ENCODE measurements at regions not wholly inside any gene's neighbourhood (a gene's known extent, or its start where the extent isn't known, plus 50 kb on each side); places are given as distances from the start of the nearest gene placed in this dataset.

DNA sequence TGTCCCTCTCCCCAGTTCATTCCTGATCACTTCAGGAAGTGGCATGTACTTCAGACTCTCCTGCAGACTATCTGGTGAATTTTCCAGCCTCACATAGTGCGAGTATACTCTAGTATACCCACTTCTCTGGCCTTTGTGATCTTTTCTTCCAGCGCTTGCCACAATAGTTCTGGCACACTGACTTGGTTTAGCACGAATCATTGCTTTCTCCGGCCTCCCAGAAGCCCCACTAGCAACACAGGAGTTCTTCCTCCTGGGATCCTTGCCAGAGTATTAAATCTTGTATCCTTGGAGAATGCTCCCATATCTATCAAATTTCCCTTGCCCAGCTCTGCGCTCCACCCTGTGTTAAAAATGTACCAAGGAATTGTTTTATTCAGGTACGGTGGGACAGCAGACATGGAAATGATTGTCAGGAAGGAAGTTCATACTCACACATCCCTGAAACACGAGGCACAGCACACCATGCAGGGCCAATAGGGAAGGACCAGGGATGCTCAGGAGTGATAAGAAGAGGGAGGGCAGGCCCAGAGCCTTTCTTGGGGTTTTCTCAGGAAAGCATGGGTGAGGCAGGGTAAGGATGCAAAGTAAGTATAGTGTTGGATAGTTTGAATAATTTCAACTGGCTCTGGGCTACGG is 136.7 kb downstream of the ADSS2 start:
- no peak overlapping the region for H3K27ac ChIP-seq (replicated peaks; ENCODE audit: low read length)
- no peak overlapping the region for H2BK5ac ChIP-seq (ENCODE audit: low read length)
- H2BK12ac ChIP-seq (ENCODE audit: low read length): no peak overlapping the region
- no peaks in the 10 kb centered on the region for H3K79me1 ChIP-seq (ENCODE audit: low read depth, low read length)
- H2AK5ac ChIP-seq (ENCODE audit: low read depth, low read length): no peak overlapping the region
- H3K4ac ChIP-seq (ENCODE audit: low read length): no peak overlapping the region
- H4K8ac ChIP-seq (ENCODE audit: low read depth, low read length): no peak overlapping the region
- H3K4me1 ChIP-seq (ENCODE audit: control insufficient read depth in 2 of 2, insufficient read depth in 1 of 2, low read depth in 1 of 2, low read length in 2 of 2): peaks cover 0 to 4% of the 10 kb centered on the region in 2 donors
- H3K9ac ChIP-seq (ENCODE audit: low read depth, low read length, poor library complexity): no peak overlapping the region
- no peak overlapping the region for H4K91ac ChIP-seq (ENCODE audit: low read depth, low read length, poor library complexity)
- no peak overlapping the region for H3K23ac ChIP-seq (ENCODE audit: low read depth, low read length, poor library complexity)
- no peaks in the 10 kb centered on the region for H3K9me3 ChIP-seq (replicated peaks in 1 of 2; ENCODE audit: control insufficient read depth in 2 of 2, insufficient read depth in 1 of 2, low read depth in 1 of 2, low read length in 2 of 2)
- no peak overlapping the region for H2BK15ac ChIP-seq (ENCODE audit: low read length)
- no peak overlapping the region for H3K4me2 ChIP-seq (ENCODE audit: insufficient read depth, low read length, poor library complexity, severe bottlenecking)
- H3K27me3 ChIP-seq (ENCODE audit: control insufficient read depth in 3 of 3, insufficient read depth in 3 of 3, low read depth in 1 of 3, low read length in 3 of 3): no peaks in the 10 kb centered on the region
- H2BK120ac ChIP-seq (ENCODE audit: low read depth, low read length): no peak overlapping the region
- no peak for DNase-seq (ENCODE audit: low spot score)
- WGBS, 2 donors (ENCODE audit: extremely low coverage in 2 of 2, insufficient read length in 2 of 2, insufficient replicate concordance in 1 of 2): no CpG with 5 or more reads among the region's 8 CpGs
- H3K36me3 ChIP-seq (replicated peaks in 1 of 2; ENCODE audit: control insufficient read depth in 2 of 2, insufficient read depth in 2 of 2, low read length in 2 of 2): no peaks in the 10 kb centered on the region
- no peak overlapping the region for H2AFZ ChIP-seq (ENCODE audit: low read length)
- no peak overlapping the region for H3K18ac ChIP-seq (ENCODE audit: low read length)
- no peak overlapping the region for H3K14ac ChIP-seq (ENCODE audit: low read length)
- H3K4me3 ChIP-seq (ENCODE audit: low read length in 2 of 2): no peak overlapping the region

DNA sequence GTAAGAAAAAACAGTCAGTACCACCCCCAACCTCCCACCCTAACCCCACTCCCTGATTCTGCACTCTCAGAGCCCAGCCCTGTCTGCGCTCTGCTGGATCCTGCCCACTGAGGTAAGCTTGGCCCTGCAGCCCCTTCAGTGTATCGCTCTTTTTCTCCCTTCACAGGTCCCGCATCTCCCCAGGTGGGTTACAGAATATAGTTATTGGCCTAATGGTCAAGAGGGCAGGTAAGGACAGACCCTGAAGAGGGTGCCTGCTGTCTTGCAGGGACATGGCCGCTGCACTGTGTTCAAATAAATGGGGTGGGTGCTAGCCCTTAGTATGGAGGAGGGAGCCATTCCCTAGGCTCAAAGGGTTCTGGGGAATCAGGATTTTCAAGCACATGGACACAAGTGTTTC is 135.7 kb downstream of the ADSS2 start:
- Histone ChIP-seq H3K4me3 (ENCODE audit: low read length in 2 of 2) (no peak overlapping the region), H3K4me2 (ENCODE audit: insufficient read depth, low read length, poor library complexity, severe bottlenecking) (no peak overlapping the region), H2BK12ac (ENCODE audit: low read length) (no peak overlapping the region), H3K18ac (ENCODE audit: low read length) (no peak overlapping the region), H4K91ac (ENCODE audit: low read depth, low read length, poor library complexity) (no peak overlapping the region), H4K8ac (ENCODE audit: low read depth, low read length) (no peak overlapping the region), H3K9ac (ENCODE audit: low read depth, low read length, poor library complexity) (no peak overlapping the region), H3K79me1 (ENCODE audit: low read depth, low read length) (no peaks in the 10 kb centered on the region), H2BK120ac (ENCODE audit: low read depth, low read length) (no peak overlapping the region), H2BK5ac (ENCODE audit: low read length) (no peak overlapping the region), H3K4me1 (ENCODE audit: control insufficient read depth in 2 of 2, insufficient read depth in 1 of 2, low read depth in 1 of 2, low read length in 2 of 2) (peaks cover 0 to 4% of the 10 kb centered on the region in 2 donors), H3K9me3 (replicated peaks in 1 of 2; ENCODE audit: control insufficient read depth in 2 of 2, insufficient read depth in 1 of 2, low read depth in 1 of 2, low read length in 2 of 2) (no peaks in the 10 kb centered on the region), H3K36me3 (replicated peaks in 1 of 2; ENCODE audit: control insufficient read depth in 2 of 2, insufficient read depth in 2 of 2, low read length in 2 of 2) (no peaks in the 10 kb centered on the region), H3K14ac (ENCODE audit: low read length) (no peak overlapping the region), H3K27me3 (ENCODE audit: control insufficient read depth in 3 of 3, insufficient read depth in 3 of 3, low read depth in 1 of 3, low read length in 3 of 3) (no peaks in the 10 kb centered on the region), H3K23ac (ENCODE audit: low read depth, low read length, poor library complexity) (no peak overlapping the region), H3K27ac (replicated peaks; ENCODE audit: low read length) (no peak overlapping the region), H2AK5ac (ENCODE audit: low read depth, low read length) (no peak overlapping the region), H2AFZ (ENCODE audit: low read length) (peak overlapping the region; percentile 3), H2BK15ac (ENCODE audit: low read length) (no peak overlapping the region), H3K4ac (ENCODE audit: low read length) (no peak overlapping the region)
- no CpG with 5 or more reads among the region's 4 CpGs for whole genome bisulfite sequencing, 2 donors (ENCODE audit: extremely low coverage in 2 of 2, insufficient read length in 2 of 2, insufficient replicate concordance in 1 of 2)
- no peak for DNase-seq (ENCODE audit: low spot score)

DNA sequence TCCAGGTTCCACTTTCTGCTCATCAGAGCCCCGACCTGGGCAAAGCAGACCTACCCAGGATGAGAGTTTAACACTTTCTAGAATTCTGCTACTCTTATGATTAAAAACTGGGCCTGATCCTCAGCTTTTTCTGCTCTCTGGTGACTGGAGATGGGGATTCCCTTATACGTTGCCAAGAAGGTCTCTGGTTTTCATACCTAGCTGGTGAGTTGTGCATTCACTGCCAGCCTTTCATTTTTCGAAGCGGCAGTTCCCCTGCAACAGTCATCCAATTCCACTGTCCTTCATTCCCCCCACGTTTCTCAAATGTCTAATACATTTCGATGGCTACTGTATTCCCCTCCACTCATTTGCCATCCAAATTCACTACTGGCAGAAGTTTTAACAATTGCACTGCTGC is 135.3 kb downstream of the ADSS2 start:
- no peaks in the 10 kb centered on the region for H3K79me1 ChIP-seq (ENCODE audit: low read depth, low read length)

GRCh38 chr1:244316986-244317655 is 134.6 kb downstream of the ADSS2 start:
- Histone ChIP-seq H3K4me2 (ENCODE audit: insufficient read depth, low read length, poor library complexity, severe bottlenecking) (no peak overlapping the region), H3K4me1 (ENCODE audit: control insufficient read depth in 2 of 2, insufficient read depth in 1 of 2, low read depth in 1 of 2, low read length in 2 of 2) (peaks cover 0 to 1% of the 10 kb centered on the region in 2 donors), H4K8ac (ENCODE audit: low read depth, low read length) (no peak overlapping the region), H2BK12ac (ENCODE audit: low read length) (no peak overlapping the region), H3K9ac (ENCODE audit: low read depth, low read length, poor library complexity) (no peak overlapping the region), H3K27ac (replicated peaks; ENCODE audit: low read length) (no peak overlapping the region), H3K27me3 (ENCODE audit: control insufficient read depth in 3 of 3, insufficient read depth in 3 of 3, low read depth in 1 of 3, low read length in 3 of 3) (no peaks in the 10 kb centered on the region), H2BK15ac (ENCODE audit: low read length) (no peak overlapping the region), H2AK5ac (ENCODE audit: low read depth, low read length) (peak overlapping the region; percentile 8), H4K91ac (ENCODE audit: low read depth, low read length, poor library complexity) (no peak overlapping the region), H2AFZ (ENCODE audit: low read length) (no peak overlapping the region), H3K18ac (ENCODE audit: low read length) (no peak overlapping the region), H2BK120ac (ENCODE audit: low read depth, low read length) (no peak overlapping the region), H2BK5ac (ENCODE audit: low read length) (no peak overlapping the region), H3K79me1 (ENCODE audit: low read depth, low read length) (no peaks in the 10 kb centered on the region), H3K36me3 (replicated peaks in 1 of 2; ENCODE audit: control insufficient read depth in 2 of 2, insufficient read depth in 2 of 2, low read length in 2 of 2) (no peaks in the 10 kb centered on the region), H3K23ac (ENCODE audit: low read depth, low read length, poor library complexity) (no peak overlapping the region), H3K9me3 (replicated peaks in 1 of 2; ENCODE audit: control insufficient read depth in 2 of 2, insufficient read depth in 1 of 2, low read depth in 1 of 2, low read length in 2 of 2) (peaks cover 0 to under 1% of the 10 kb centered on the region in 2 donors), H3K4ac (ENCODE audit: low read length) (no peak overlapping the region), H3K4me3 (ENCODE audit: low read length in 2 of 2) (no peak overlapping the region), H3K14ac (ENCODE audit: low read length) (no peak overlapping the region)
- no peak for DNase-seq (ENCODE audit: low spot score)
- WGBS, 2 donors (ENCODE audit: extremely low coverage in 2 of 2, insufficient read length in 2 of 2, insufficient replicate concordance in 1 of 2): no CpG with 5 or more reads among the region's 8 CpGs

More for the DNA sequence above, 135.3 kb downstream of the ADSS2 start:
- Histone ChIP-seq H3K23ac (ENCODE audit: low read depth, low read length, poor library complexity) (no peak overlapping the region), H3K27ac (replicated peaks; ENCODE audit: low read length) (no peak overlapping the region), H3K4me2 (ENCODE audit: insufficient read depth, low read length, poor library complexity, severe bottlenecking) (no peak overlapping the region), H3K4me1 (ENCODE audit: control insufficient read depth in 2 of 2, insufficient read depth in 1 of 2, low read depth in 1 of 2, low read length in 2 of 2) (peaks cover 0 to 4% of the 10 kb centered on the region in 2 donors), H4K8ac (ENCODE audit: low read depth, low read length) (no peak overlapping the region), H2AK5ac (ENCODE audit: low read depth, low read length) (no peak overlapping the region), H3K18ac (ENCODE audit: low read length) (no peak overlapping the region), H3K14ac (ENCODE audit: low read length) (no peak overlapping the region), H3K9me3 (replicated peaks in 1 of 2; ENCODE audit: control insufficient read depth in 2 of 2, insufficient read depth in 1 of 2, low read depth in 1 of 2, low read length in 2 of 2) (no peaks in the 10 kb centered on the region), H3K27me3 (ENCODE audit: control insufficient read depth in 3 of 3, insufficient read depth in 3 of 3, low read depth in 1 of 3, low read length in 3 of 3) (no peaks in the 10 kb centered on the region), H3K4ac (ENCODE audit: low read length) (no peak overlapping the region), H2AFZ (ENCODE audit: low read length) (peak overlapping the region; percentile 3), H2BK15ac (ENCODE audit: low read length) (no peak overlapping the region), H3K4me3 (ENCODE audit: low read length in 2 of 2) (no peak overlapping the region), H3K36me3 (replicated peaks in 1 of 2; ENCODE audit: control insufficient read depth in 2 of 2, insufficient read depth in 2 of 2, low read length in 2 of 2) (no peaks in the 10 kb centered on the region), H4K91ac (ENCODE audit: low read depth, low read length, poor library complexity) (no peak overlapping the region), H3K9ac (ENCODE audit: low read depth, low read length, poor library complexity) (no peak overlapping the region), H2BK12ac (ENCODE audit: low read length) (no peak overlapping the region), H2BK120ac (ENCODE audit: low read depth, low read length) (no peak overlapping the region), H2BK5ac (ENCODE audit: low read length) (no peak overlapping the region)
- WGBS, 2 donors (ENCODE audit: extremely low coverage in 2 of 2, insufficient read length in 2 of 2, insufficient replicate concordance in 1 of 2): no CpG with 5 or more reads among the region's 6 CpGs
- no peak for DNase-seq (ENCODE audit: low spot score)
